DND-41 (cell line): ENCODE measurements at regions not wholly inside any gene's neighbourhood (a gene's known extent, or its start where the extent isn't known, plus 50 kb on each side); places are given as distances from the start of the nearest gene placed in this dataset.

Experiments used
- EZH2 ChIP-seq: IDR thresholded peaks from 3 replicates; pipeline ENCODE4 v1.6.1; 2012; ENCODE audit warnings: borderline replicate concordance, low read depth, mild to moderate bottlenecking, moderate library complexity, low read length, inconsistent platforms; ENCODE audit not compliant: severe bottlenecking
- TF ChIP-seq, protein P1 (sequence below): IDR thresholded peaks from 2 replicates; pipeline ENCODE4 v1.5.1; 2012; ENCODE audit warnings: borderline replicate concordance, low read length, moderate library complexity, mild to moderate bottlenecking; ENCODE audit not compliant: poor library complexity, severe bottlenecking; ENCODE audit errors: extremely low read depth

GRCh38 chrX:26590849-26591248 is 374.9 kb downstream of the MAGEB5 start:
- TF ChIP-seq, protein P1, sequence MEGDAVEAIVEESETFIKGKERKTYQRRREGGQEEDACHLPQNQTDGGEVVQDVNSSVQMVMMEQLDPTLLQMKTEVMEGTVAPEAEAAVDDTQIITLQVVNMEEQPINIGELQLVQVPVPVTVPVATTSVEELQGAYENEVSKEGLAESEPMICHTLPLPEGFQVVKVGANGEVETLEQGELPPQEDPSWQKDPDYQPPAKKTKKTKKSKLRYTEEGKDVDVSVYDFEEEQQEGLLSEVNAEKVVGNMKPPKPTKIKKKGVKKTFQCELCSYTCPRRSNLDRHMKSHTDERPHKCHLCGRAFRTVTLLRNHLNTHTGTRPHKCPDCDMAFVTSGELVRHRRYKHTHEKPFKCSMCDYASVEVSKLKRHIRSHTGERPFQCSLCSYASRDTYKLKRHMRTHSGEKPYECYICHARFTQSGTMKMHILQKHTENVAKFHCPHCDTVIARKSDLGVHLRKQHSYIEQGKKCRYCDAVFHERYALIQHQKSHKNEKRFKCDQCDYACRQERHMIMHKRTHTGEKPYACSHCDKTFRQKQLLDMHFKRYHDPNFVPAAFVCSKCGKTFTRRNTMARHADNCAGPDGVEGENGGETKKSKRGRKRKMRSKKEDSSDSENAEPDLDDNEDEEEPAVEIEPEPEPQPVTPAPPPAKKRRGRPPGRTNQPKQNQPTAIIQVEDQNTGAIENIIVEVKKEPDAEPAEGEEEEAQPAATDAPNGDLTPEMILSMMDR, result no peak
- TF ChIP-seq EZH2, result no peak
